Esophagus mucosa (tissue), 1 donor: ENCODE measurements at regions not wholly inside any gene's neighbourhood (a gene's known extent, or its start where the extent isn't known, plus 50 kb on each side); places are given as distances from the start of the nearest gene placed in this dataset.
"Not testable (repeated sequence)": the region's sequence is repeated elsewhere in the genome, so short reads cannot be mapped to it uniquely, and the experiment has no call there.

Experiments used
- ATAC-seq: fragments of 200-7000 bp; cut with Tn5 transposase; one replicate; pipeline ENCODE4 v1.9.1; 2020
- donor health status: DM: yes; HTN: yes; CAD: no.

- no peak for ATAC-seq
Observed at GRCh38 chr2:183927406-183928325, 670.7 kb upstream of the ZNF804A start.

GRCh38 chr2:183935005-183935404 is 663.3 kb upstream of the ZNF804A start:
- ATAC-seq, result peak; percentile 96

- ATAC-seq, result no peak
Observed at GRCh38 chr2:183937220-183937619, 661.1 kb upstream of the ZNF804A start.

GRCh38 chr2:183946193-183946592 is 652.1 kb upstream of the ZNF804A start:
- ATAC-seq, result no peak

- ATAC-seq, result no peak
Observed at GRCh38 chr2:183948861-183949260, 649.5 kb upstream of the ZNF804A start.

- no peak for ATAC-seq
Observed at GRCh38 chr2:183950673-183951072, 647.7 kb upstream of the ZNF804A start.

- no peak for ATAC-seq
Observed at GRCh38 chr2:183951630-183952029, 646.7 kb upstream of the ZNF804A start.

- ATAC-seq, result no peak
Observed at GRCh38 chr2:183952741-183953140, 645.6 kb upstream of the ZNF804A start.

- ATAC-seq, result no peak
Observed at GRCh38 chr2:183963609-183964008, 634.7 kb upstream of the ZNF804A start.

GRCh38 chr2:183964565-183964964 is 633.8 kb upstream of the ZNF804A start:
- ATAC-seq, result no peak

GRCh38 chr2:183967756-183968155 is 630.6 kb upstream of the ZNF804A start:
- ATAC-seq, result no peak

- not testable (repeated sequence) for ATAC-seq
Observed at GRCh38 chr2:183975676-183976075, 622.7 kb upstream of the ZNF804A start.

GRCh38 chr2:183984871-183985270 is 613.5 kb upstream of the ZNF804A start:
- no peak for ATAC-seq

- ATAC-seq, result no peak
Observed at GRCh38 chr2:183991968-183992367, 606.4 kb upstream of the ZNF804A start.

- no peak for ATAC-seq
Observed at GRCh38 chr2:183993052-183993451, 605.3 kb upstream of the ZNF804A start.

GRCh38 chr2:183995632-183996031 is 602.7 kb upstream of the ZNF804A start:
- ATAC-seq, result no peak

GRCh38 chr2:183996825-183997793 is 601.2 kb upstream of the ZNF804A start:
- ATAC-seq, result no peak

GRCh38 chr2:183998041-183998796 is 600.1 kb upstream of the ZNF804A start:
- ATAC-seq, result no peak

GRCh38 chr2:183998797-183999190 is 599.5 kb upstream of the ZNF804A start:
- no peak for ATAC-seq

GRCh38 chr2:184004289-184004947 is 593.9 kb upstream of the ZNF804A start:
- no peak for ATAC-seq

- ATAC-seq, result no peak
Observed at GRCh38 chr2:184004948-184005672, 593.2 kb upstream of the ZNF804A start.
